NCI-H226 (cell line): ENCODE measurements at regions not wholly inside any gene's neighbourhood (a gene's known extent, or its start where the extent isn't known, plus 50 kb on each side); places are given as distances from the start of the nearest gene placed in this dataset.
"Not testable (repeated sequence)": the region's sequence is repeated elsewhere in the genome, so short reads cannot be mapped to it uniquely, and the experiment has no call there.

Experiments
- DNase-seq: peaks from one replicate; pipeline ENCODE4 v3.0.0-alpha.2; 2015

- DNase-seq, result no peak
These were observed 77.9 kb upstream of the TOX2 start for GRCh38 chr20:43836790-43837189.

DNA sequence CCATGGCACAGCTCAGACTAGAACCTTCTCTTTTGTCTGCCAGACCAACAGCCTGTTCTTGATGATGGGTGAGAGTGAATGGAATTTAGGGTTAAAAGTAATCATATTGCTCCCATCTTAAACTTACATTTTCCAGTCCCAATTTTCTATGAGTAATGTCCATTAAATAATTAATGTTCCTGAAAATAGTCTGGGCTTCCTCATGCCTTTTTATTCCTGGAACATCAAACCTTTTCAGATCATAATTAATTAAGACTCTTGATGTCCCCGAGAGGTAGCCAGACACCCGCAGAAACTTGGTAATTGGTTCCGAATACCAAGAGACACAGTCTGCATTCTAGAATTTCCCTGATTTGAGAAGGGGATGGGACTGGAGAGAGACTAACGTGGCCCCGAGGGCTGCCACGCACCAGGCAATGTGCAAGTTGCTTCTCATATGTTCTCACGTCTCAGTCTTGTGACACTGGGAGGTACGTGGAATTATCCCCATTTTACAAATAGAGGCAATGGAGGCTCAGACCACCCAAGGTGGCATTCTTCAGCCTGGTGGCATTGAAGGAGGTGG, 78.6 kb upstream of the TOX2 start:
- no peak for DNase-seq

- no peak for DNase-seq
These were observed 80.9 kb upstream of the TOX2 start for GRCh38 chr20:43833511-43834395.

DNA sequence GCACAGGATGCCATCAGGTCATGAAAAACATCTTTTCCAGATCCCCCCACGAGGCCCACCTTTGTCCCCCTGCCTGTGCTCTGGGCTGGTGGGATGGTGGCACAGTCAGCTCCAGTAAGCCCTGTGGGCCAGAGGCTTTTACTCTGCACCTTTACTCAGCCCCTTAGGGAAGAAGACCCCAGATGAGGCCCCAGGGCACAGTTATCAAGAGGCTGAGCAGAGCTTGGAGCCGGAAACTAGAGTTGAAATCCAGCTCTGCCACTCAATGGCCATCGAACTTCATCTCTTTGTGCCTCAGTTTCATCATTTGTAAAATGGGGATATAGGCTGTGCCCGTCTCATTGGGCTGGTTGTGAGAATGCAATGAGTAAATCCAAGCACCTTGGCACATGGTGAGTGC, 81.7 kb upstream of the TOX2 start:
- DNase-seq, result no peak

DNA sequence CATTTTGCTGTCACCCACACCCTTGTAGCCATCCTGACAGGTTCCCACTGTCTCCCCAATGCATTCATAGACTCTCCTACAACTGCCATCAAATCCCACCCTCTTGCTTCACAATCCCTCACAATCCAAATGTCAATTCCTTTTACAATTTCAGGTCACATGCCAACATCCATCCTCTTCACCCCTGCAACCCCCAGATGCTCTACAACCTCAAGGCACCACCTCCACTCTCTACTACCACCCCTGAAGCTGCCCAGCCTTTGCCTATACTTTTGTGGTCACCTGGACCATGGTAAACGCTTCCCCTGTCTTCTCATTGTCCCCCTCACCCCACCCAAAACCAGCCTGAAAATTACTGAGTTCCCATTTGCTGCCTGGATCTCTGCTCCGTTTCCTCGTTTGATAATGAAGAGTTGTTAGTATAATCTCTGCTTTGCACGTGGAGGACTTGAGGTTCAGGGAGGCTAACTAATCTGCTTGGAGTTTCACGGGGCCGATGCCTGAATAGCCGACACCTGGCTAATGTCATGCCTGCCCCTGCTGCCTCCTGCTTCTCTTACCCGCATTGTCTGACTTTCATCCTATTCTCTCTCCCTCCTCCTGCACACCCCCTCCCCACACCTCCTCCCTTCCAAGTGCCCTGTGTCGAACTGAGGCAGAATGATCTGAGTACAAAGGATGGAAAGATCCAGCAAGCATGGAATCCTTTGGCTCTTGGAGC, 82.4 kb upstream of the TOX2 start:
- no peak for DNase-seq

- no peak for DNase-seq
These were observed 83.1 kb upstream of the TOX2 start for GRCh38 chr20:43831481-43832065.

DNA sequence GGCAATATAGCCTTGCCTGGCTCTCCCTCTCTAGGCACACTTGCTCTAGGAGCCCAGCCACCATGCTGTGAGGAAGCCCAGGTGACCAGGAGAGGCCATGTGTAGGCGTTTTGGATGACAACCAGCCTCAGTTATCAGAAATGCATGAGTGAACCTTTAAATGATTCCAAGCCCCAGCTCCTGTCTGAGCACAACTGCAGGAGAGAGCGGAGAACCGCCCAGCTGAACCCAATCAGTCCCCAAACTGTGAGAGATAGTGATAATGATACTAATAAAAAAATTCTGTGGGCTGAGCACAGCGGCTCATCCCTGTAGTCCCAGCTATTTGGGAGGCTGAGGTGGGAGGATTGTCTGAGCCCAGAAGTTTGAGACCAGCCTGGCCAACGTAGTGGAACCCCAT, 83.8 kb upstream of the TOX2 start:
- DNase-seq, result no peak

DNA sequence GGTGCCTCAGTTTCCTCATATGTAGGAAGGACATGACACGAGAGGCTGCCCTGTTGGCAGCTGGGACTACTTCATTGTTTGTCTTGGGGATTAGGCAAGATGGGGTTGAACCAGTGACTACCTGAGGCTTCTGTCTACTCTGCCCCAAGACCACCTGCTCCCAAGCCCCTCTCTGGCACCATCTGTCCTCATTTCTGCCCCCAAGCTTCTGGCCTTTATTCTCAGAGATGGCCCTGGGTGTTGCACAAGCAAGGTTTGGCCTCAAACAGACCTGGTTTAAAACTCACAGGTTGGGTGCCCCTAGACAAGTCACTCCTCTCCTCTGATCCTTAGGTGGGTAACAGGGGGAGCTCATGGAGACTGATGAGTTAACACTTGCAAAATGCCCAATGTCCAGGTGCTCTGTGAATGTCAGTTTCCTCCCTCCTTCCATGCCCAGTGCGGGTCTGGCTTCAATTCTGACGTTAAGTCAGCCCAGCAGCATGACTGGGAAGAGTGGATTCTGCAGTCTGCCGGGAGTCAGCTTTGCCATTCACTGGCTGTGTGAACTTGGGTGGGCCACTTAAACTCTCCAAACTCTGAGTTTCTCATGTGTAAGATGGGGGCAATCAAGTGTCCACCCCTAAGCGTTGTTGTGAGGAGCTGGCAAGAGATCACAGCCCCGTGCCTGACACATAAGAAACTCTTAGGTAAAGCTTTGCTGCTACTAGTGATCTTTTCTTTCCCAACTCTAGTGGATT, 84.5 kb upstream of the TOX2 start:
- DNase-seq, result no peak

GRCh38 chr20:43827940-43828562, 86.6 kb upstream of the TOX2 start:
- no peak for DNase-seq

- DNase-seq, result not testable (repeated sequence)
These were observed 87.7 kb upstream of the TOX2 start for GRCh38 chr20:43826943-43827342.

DNA sequence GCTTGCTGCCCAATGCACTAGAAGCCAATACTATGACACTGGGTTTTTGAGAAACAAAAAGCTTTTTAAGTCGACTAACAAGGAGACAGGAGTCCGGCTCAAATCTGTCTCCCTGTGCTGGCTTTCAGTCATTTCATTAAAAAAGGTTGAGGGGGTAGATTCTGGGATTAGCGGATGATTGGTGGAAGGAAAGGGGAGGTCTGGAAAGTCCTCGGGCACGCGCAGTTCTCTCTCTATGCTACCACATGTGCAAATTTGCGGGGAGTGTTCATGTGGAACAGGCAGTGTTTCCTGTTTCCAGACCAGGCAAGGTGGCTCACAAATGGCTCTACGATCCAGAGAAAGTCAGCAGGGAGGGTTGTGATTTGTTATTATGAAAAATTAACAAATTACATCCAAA, 89.1 kb upstream of the TOX2 start:
- DNase-seq, result no peak

DNA sequence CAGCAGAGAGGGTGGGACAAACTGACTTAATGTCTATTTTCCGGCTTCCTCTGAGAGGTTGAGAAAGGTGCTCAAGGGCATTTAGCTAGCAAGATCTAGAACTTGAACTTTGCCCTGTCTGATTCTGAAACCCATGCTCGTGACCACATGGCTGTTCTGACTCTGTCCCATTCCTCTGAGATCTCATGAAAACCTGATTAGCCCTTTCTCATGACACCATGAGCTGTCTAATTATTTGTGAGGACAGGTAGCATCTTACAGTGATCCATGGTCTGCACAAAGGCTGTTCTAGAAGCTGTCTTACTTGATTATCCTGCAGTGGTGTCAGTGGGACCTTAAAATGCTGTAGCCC, 89.6 kb upstream of the TOX2 start:
- no peak for DNase-seq

GRCh38 chr20:43824309-43825050, 90.2 kb upstream of the TOX2 start:
- no peak for DNase-seq

GRCh38 chr20:43821795-43822194, 92.9 kb upstream of the TOX2 start:
- no peak for DNase-seq

DNA sequence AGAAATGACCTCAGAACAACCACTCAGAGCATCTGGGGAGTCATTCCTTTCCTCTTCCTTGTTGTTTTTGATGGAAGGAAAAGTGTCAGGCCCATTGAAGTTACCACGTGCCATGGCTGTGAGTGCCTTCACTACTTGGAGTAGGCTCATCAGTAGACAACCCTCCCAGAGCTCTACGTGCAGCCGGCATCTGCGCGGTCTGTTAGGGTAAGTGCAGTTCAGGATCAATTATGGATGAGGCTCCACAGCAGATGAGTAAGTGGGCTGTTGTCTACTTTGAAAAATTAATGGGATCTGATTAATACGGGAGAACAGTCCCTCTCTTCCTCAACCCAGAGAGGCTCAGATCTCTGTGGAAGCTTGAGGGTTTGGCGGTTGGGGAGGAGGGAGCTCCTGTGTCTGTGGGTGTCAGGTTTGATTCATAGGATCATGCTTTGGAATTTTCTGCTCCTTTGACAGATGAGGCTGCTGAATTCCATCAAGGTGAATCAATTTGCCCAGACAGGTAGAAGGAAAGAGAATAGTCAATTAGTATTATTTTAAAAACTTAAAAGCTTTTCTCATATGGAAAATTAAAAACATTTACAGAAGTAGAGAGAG, 93.8 kb upstream of the TOX2 start:
- DNase-seq, result peak; percentile 36

- no peak for DNase-seq
These were observed 85.4 kb upstream of the GTSF1L start for GRCh38 chr20:43812216-43812615.

GRCh38 chr20:43809206-43809819, 82.5 kb upstream of the GTSF1L start:
- DNase-seq, result no peak

DNA sequence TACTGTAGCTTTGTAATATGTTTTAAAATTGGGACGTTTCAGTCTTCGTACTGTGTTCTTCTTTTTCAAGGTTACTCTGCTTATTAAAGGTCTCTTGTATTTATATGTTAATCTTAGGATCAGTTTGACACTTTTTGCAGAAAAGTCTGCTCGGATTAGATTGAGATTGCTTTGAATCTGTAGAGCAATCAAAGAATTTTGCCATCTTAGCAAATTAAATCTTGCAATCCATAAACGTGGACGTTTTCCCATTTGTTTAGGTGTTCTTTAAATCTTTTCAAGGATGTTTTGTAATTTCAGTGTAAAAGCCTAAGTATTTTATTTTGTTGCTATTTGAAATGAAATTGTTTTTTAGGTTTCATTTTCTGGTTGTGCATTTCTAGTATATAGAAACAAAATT, 78.0 kb upstream of the GTSF1L start:
- DNase-seq, result no peak

- no peak for DNase-seq
These were observed 76.5 kb upstream of the GTSF1L start for GRCh38 chr20:43803276-43803675.

DNA sequence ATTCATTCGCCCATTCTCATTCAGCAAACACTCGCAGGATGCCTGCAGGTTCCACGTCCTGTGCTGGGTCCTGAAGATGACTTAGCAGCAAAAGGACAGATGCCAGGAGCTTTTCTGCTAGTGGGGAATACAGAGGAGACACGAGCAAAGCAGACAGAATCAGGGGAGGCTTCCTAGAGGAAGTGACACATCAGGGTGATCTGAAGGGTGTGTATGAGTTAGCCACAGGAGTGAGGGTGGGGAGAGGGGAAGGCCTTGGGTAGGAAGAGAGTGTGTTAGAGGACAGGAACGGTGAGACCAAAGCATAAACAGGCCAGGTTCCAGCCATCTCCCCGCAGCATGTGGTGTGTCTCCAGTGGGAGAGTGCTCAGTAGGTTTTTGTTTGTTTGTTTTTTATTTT, 73.4 kb upstream of the GTSF1L start:
- no peak for DNase-seq

GRCh38 chr20:43799741-43800140, 72.9 kb upstream of the GTSF1L start:
- no peak for DNase-seq
